IPS-15b (cell line): ENCODE measurements at regions not wholly inside any gene's neighbourhood (a gene's known extent, or its start where the extent isn't known, plus 50 kb on each side); places are given as distances from the start of the nearest gene placed in this dataset.
"Not testable (repeated sequence)": the region's sequence is repeated elsewhere in the genome, so short reads cannot be mapped to it uniquely, and the experiment has no call there.

ENCODE experiments used
- H3K27me3 ChIP-seq: one replicate; pipeline ENCODE4 v1.6.1; 2013; ENCODE audit warnings: low read length; ENCODE audit not compliant: control insufficient read depth, insufficient read depth
- H3K36me3 ChIP-seq: one replicate; pipeline ENCODE4 v1.6.1; 2013; ENCODE audit warnings: low read length; ENCODE audit not compliant: control insufficient read depth, insufficient read depth
- H3K4me1 ChIP-seq: one replicate; pipeline ENCODE4 v1.6.1; 2013; ENCODE audit warnings: mild to moderate bottlenecking, low read length; ENCODE audit not compliant: control insufficient read depth, insufficient read depth
- H3K4me3 ChIP-seq: one replicate; pipeline ENCODE4 v1.5.1; 2013; ENCODE audit warnings: low read depth, low read length
- H3K9ac ChIP-seq: one replicate; pipeline ENCODE4 v1.6.1; 2013; ENCODE audit warnings: low read depth, mild to moderate bottlenecking, low read length
- H3K9me3 ChIP-seq: one replicate; pipeline ENCODE4 v1.6.1; 2013; ENCODE audit warnings: mild to moderate bottlenecking, low read length; ENCODE audit not compliant: control insufficient read depth, insufficient read depth

DNA sequence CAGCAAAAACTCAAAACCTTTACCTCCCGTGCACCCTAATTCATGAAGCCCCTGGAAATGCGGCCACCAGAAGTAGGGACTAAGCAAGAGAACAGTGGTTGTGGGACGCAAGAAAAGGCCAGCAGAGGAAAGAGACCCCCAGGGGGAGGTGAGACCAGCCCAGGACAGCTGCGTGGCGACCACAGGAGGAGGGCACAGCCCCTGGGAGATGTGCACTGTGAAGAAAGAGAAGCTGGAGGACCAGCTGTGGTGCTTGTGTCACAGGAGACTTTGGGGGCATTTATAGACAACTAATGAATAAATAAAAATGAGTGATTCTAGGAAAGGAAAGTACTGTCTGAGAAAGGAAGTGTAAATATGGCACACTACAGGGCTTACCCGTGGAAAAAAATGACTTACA is 263.8 kb downstream of the EIPR1 start:
- Histone ChIP-seq H3K9me3 (no peaks in the 10 kb centered on the region), H3K4me1 (no peaks in the 10 kb centered on the region), H3K4me3 (no peak overlapping the region), H3K36me3 (no peaks in the 10 kb centered on the region), H3K9ac (no peak overlapping the region), H3K27me3 (no peaks in the 10 kb centered on the region)

DNA sequence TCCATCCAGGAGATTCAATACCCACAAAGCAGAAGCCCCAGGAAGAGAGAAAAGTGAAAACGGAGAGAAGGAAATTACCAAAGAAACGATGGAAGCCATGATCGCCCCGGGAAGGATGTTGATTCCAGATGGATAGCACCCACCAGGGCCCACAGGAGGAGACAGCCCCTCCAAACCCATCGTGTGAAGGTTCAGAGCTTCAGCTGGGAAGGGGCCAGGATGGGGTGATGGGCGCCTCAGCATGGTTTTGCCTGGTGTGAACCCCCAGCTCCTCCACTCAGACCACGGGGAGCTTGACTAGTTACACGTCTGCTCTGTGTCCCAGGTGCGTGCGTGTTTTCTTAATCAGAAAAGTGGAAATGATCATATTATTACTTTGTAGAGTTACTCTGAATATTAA is 264.5 kb downstream of the EIPR1 start:
- Histone ChIP-seq H3K9ac (no peak overlapping the region), H3K4me3 (no peak overlapping the region), H3K36me3 (no peaks in the 10 kb centered on the region), H3K9me3 (no peaks in the 10 kb centered on the region), H3K27me3 (no peaks in the 10 kb centered on the region), H3K4me1 (no peaks in the 10 kb centered on the region)

DNA sequence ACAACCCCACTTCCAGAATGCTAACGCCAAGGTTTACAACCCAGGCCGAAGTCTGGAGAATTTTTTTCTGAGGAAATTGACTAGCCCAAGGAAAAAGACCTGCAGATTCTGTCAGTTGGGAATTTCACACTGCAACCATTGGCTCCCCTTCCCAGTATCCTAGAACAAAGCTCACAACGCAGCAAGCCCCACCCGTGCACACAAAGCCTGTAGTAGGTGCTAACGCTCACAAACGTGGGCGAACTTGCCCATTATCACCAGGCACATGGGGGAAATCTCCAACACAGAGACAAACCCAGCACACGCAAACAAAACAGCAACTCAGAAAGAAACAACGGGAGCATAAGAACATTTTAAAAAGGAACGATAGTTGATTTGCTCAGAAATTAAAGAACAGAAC is 265.1 kb downstream of the EIPR1 start:
- no peaks in the 10 kb centered on the region for H3K36me3 ChIP-seq
- no peak overlapping the region for H3K4me3 ChIP-seq
- no peaks in the 10 kb centered on the region for H3K9me3 ChIP-seq
- no peaks in the 10 kb centered on the region for H3K27me3 ChIP-seq
- H3K9ac ChIP-seq = no peak overlapping the region
- no peaks in the 10 kb centered on the region for H3K4me1 ChIP-seq

DNA sequence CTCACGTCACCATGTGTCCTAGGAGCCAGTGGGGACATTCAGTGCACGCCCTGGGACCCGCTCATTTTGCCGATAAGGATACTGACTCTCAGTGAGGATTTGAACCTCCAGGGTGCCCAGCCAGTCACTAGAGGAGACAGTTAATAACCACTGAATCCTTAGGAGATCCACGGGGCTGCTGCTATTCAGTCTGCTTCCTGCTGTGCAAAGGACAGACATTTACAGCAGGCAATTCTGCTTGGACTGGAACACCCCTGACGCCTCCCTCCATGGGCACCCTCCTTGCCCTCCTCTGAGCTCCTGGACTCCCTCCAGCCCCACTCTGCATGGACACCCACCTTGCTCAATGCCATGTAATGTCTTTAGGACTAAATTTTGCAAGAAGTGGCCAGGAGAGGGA is 265.5 kb downstream of the EIPR1 start:
- H3K9me3 ChIP-seq = no peaks in the 10 kb centered on the region
- H3K9ac ChIP-seq = no peak overlapping the region
- H3K4me1 ChIP-seq = no peaks in the 10 kb centered on the region
- no peak overlapping the region for H3K4me3 ChIP-seq
- no peaks in the 10 kb centered on the region for H3K36me3 ChIP-seq
- H3K27me3 ChIP-seq = no peaks in the 10 kb centered on the region

DNA sequence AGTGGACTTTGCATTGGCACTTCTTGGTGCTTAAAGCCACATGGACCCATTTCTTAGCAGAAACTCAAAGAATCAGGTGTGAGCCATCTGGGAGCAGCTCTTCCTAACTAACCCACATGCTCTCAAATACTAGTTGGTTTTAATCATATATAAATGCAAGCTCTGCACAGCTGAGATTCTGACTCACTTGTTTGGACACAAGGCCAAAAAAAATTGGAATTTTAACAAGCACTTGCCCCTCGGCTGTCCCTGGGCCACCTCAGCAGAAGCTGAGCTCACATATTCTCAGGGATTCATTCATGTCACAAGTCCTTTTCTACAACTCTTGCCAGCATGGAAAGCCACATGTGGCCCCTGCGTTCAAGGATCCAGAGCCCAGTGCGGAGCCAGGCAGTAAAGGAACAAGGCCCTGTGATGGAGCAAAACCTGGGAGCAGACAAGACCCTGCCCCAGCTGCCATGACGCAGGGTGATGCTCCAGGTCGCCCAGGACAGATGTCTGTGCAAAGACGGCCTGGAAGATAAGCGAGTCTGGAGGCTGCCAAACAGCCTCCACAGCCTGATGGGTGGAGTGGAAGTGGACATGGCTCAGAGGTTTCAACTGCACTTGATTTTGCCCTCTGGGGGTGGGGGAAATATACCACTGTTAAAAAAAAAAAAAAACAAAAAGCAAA is 266.5 kb downstream of the EIPR1 start:
- no peak overlapping the region for H3K4me3 ChIP-seq
- no peaks in the 10 kb centered on the region for H3K4me1 ChIP-seq
- no peaks in the 10 kb centered on the region for H3K36me3 ChIP-seq
- no peaks in the 10 kb centered on the region for H3K9me3 ChIP-seq
- H3K27me3 ChIP-seq = no peaks in the 10 kb centered on the region
- no peak overlapping the region for H3K9ac ChIP-seq

DNA sequence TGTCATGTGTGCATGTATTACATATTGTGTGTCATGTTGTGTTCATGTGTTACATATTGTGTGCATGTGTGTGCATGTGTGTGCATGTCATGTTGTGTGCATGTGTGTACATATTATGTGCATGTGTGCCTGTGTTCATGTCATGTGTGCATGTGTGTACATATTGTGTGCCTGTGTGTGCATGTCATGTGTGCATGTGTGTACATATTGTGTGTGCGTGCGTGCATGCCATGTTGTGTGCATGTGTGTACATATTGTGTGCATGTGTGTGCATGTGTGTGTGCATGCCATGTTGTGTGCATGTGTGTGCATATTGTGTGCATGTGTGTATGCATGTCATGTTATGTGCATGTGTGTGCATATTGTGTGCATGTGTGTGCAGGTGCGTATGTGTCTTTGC is 267.1 kb downstream of the EIPR1 start:
- H3K9ac ChIP-seq = no peak overlapping the region
- no peaks in the 10 kb centered on the region for H3K27me3 ChIP-seq
- no peaks in the 10 kb centered on the region for H3K36me3 ChIP-seq
- H3K4me3 ChIP-seq = no peak overlapping the region
- H3K9me3 ChIP-seq = no peaks in the 10 kb centered on the region
- peaks cover 2% of the 10 kb centered on the region for H3K4me1 ChIP-seq

DNA sequence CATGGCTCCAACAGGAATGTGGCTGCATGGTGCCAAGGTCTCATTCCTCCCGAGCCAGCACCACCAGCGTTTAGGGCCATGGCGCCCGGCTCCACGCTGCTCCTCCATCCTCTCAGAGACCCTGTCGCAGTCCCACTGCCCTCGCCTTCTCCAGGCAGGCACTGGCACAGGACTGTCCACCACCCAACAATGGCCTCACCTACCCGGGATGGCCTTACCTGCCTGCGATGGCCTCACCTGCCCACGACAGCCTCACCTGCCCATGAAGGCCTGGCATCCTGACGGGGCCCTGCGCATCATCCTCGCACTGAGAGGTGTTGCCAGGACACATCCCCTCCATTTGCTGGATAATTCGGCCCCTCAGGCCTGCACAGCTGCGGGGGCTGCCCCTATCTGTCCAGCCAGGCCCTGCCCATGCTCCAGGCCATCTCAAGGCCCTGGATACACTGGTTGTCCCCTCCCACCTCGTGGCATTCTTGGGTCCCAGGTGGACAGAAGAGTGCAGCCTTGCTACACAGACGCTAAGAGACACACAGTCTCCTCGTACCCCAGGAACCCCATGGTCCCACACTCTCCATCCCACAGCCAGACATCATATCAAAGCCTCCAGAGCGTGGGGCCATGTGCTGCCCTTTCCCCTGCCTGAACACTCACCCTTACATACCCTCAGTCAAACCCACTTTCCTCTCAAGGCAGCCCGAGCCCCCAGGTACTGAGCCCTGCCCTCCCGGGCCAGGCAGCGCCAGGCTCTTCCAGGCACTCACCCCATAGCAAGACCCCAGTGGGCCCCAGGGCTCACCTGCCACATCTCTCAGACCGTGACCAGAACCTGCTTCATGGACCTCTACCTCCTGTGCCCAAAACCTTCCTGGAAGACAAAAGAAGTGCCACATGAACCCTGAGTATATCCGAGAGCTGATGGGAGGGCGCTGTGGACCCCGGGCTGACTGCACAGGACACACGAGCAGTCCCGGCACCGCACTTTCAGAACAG is 268.6 kb downstream of the EIPR1 start:
- Histone ChIP-seq H3K36me3 (no peaks in the 10 kb centered on the region), H3K9me3 (no peaks in the 10 kb centered on the region), H3K27me3 (no peaks in the 10 kb centered on the region), H3K4me3 (no peak overlapping the region), H3K4me1 (peaks cover 2% of the 10 kb centered on the region), H3K9ac (no peak overlapping the region)

DNA sequence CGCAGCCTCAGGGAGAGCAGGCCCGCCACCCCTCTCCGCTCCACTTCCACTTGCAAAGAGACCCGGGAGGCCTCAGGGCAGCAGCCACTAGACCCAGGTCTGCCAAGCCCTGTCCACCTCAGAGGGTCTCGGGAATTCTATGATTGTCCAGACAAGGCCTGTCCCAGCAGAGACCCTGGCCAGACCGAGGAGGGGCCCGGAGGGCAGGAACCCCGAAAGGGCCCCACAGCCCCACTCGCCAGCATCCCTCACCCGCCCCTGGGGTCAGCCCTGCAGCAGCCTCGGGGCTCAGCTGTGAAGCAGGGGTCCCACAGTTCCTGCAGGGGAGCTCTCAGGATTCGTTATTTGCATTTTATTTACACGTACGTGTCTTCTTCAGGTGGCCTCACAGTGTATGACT is 269.5 kb downstream of the EIPR1 start:
- peaks cover 2% of the 10 kb centered on the region for H3K4me1 ChIP-seq
- no peaks in the 10 kb centered on the region for H3K9me3 ChIP-seq
- no peaks in the 10 kb centered on the region for H3K27me3 ChIP-seq
- H3K9ac ChIP-seq = no peak overlapping the region
- H3K36me3 ChIP-seq = no peaks in the 10 kb centered on the region
- H3K4me3 ChIP-seq = no peak overlapping the region

DNA sequence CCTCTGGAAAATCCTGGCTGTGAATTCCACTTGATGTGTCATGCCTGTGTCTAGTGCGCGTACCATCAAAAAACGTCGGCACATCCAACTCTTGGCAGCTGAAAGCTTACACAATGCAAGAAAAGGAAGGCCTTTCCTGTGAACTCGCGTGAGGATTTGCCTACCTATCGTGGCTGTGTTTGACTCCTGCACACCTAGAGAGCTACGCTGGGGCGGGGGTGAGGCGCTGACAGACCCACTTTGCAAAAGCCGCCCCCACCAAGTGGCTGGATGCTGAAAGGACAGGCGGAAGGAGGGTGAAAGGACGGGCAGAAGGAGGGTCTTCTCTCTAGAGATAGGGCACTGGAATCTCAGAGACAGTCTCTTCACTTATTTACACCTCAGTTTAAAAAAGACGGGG is 270.1 kb downstream of the EIPR1 start:
- no peaks in the 10 kb centered on the region for H3K36me3 ChIP-seq
- no peak overlapping the region for H3K9ac ChIP-seq
- H3K4me1 ChIP-seq = peaks cover 2% of the 10 kb centered on the region
- no peaks in the 10 kb centered on the region for H3K27me3 ChIP-seq
- no peak overlapping the region for H3K4me3 ChIP-seq
- no peaks in the 10 kb centered on the region for H3K9me3 ChIP-seq

DNA sequence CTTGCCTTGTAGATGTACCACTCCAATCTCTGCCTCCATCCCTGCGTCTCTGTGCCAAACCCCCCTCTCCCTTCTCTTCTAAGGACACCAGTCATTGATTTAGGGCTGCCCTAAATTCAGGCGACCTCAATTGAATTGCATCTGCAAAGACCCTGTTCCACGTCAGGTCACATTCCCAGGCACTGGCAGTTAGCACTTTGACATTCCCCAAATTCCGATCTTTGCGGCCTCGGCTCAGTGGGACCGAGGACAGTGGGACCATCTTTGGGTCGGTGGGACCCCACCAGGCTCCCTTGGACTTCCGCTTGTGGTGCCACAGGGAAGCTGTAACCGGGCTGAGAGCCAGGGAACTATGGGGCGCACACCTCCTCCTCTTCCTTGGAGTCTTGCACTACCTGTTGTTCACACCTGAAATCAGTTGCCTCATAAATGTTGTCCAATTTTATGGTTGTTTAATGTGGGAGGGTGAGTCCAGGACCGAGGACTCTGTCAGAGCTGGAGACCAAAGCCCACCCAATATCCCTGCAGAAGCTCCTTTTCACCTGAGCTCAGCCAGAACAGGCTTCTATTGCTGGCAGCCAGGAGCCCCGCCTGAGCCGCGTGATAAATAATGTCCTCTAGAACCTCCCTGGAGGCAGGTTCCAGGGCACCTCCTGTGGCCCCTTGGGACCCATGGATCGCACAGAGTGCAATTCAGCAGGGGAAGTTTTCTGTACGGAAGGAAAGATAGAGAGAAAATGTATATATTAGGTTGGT is 271.6 kb downstream of the EIPR1 start:
- Histone ChIP-seq H3K36me3 (no peaks in the 10 kb centered on the region), H3K4me1 (peaks cover 2% of the 10 kb centered on the region), H3K4me3 (no peak overlapping the region), H3K9me3 (no peaks in the 10 kb centered on the region), H3K9ac (no peak overlapping the region), H3K27me3 (no peaks in the 10 kb centered on the region)

DNA sequence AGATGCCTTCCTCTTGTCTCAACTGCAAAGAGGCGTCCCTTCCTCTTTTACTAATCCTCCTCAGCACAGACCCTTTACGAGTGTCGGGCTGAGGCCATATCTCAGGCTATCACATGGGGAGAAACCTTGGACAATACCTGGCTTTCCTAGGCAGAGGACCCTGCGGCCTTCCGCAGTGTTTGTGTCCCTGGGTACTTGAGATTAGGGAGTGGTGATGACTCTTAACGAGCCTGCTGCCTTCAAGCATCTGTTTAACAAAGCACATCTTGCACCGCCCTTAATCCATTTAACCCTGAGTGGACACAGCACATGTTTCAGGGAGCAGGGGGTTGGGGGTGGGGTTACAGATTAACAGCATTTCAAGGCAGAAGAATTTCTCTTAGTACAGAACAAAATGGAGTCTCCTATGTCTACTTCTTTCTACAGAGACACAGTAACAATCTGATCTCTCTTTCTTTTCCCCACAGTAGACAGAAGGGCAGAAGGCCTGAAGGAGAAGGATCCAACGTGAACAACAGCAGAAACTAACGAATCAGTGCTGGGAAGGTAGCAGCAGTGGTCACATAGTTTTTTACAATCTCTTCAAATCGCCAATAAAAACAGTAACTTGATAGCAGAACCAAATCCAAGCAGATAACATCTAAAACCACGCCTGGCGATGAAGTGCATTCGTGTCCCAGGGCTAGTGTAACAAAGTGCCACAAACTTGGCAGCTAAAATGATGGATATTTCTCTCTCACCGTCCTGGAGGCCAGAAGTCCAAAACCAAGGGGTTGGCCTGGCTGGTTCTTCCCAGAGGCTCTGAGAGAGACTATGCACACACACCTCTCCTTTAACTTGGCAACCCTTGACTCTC is 272.4 kb downstream of the EIPR1 start:
- H3K36me3 ChIP-seq, H3K9ac ChIP-seq, H3K9me3 ChIP-seq, H3K27me3 ChIP-seq, H3K4me3 ChIP-seq, H3K4me1 ChIP-seq: not testable (repeated sequence)
